HUES6 (cell line): ENCODE measurements at regions not wholly inside any gene's neighbourhood (a gene's known extent, or its start where the extent isn't known, plus 50 kb on each side); places are given as distances from the start of the nearest gene placed in this dataset.
"Not testable (repeated sequence)": the region's sequence is repeated elsewhere in the genome, so short reads cannot be mapped to it uniquely, and the experiment has no call there.

Experiments used
- H3K27ac ChIP-seq: 2 replicates; pipeline ENCODE4 v1.7.0; 2013; ENCODE audit warnings: low read depth, mild to moderate bottlenecking, low read length, inconsistent platforms
- H3K27me3 ChIP-seq: 2 replicates; pipeline ENCODE4 v1.6.1; 2013; ENCODE audit warnings: low read length; ENCODE audit not compliant: control insufficient read depth, insufficient read depth
- H3K36me3 ChIP-seq: 2 replicates; pipeline ENCODE4 v1.6.1; 2013; ENCODE audit warnings: low read length; ENCODE audit not compliant: control insufficient read depth, insufficient read depth
- H3K4me1 ChIP-seq: 2 replicates; pipeline ENCODE4 v1.6.1; 2013; ENCODE audit warnings: low read length; ENCODE audit not compliant: control insufficient read depth, insufficient read depth
- H3K4me3 ChIP-seq: 2 replicates; pipeline ENCODE4 v1.5.1; 2013; ENCODE audit warnings: low read depth, low read length
- H3K9ac ChIP-seq: one replicate; pipeline ENCODE4 v1.6.1; 2013; ENCODE audit warnings: mild to moderate bottlenecking, low read length
- H3K9me3 ChIP-seq: 2 replicates; pipeline ENCODE4 v1.6.1; 2013; ENCODE audit warnings: low read depth, low read length; ENCODE audit not compliant: control insufficient read depth, insufficient read depth

DNA sequence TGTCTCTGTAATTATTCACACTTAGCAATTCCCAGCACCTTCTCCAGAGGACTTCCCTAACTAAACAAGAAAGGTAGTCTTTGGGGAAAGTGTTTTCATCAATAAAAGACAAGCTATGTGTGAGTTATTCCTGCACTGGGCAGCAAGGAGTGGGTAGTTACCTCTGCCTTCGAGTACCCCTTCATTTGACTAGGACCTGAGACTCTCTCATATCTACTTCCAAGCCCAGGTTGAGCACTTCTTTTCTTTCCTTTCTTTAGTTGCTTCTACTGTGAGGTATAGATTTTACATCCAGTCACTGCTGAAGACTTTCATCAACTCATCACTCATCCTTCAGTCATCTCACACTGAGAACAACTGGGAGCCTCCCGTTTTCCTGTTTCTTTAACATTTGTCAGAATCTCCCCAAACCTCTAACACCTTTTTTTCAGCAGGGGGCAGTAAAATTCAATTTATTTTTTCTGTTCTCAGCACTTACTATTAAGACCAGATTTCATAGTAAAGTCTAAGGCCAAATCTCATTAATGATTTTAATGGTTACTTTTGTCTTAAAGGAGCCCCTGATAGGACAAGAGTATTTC lies 80.1 kb upstream of the PRSS1 start:
- H3K9ac ChIP-seq = no peak overlapping the region
- no peak overlapping the region for H3K27ac ChIP-seq
- H3K27me3 ChIP-seq = no peaks in the 10 kb centered on the region
- no peaks in the 10 kb centered on the region for H3K4me1 ChIP-seq
- H3K36me3 ChIP-seq = no peaks in the 10 kb centered on the region
- no peaks in the 10 kb centered on the region for H3K9me3 ChIP-seq
- H3K4me3 ChIP-seq = no peak overlapping the region

DNA sequence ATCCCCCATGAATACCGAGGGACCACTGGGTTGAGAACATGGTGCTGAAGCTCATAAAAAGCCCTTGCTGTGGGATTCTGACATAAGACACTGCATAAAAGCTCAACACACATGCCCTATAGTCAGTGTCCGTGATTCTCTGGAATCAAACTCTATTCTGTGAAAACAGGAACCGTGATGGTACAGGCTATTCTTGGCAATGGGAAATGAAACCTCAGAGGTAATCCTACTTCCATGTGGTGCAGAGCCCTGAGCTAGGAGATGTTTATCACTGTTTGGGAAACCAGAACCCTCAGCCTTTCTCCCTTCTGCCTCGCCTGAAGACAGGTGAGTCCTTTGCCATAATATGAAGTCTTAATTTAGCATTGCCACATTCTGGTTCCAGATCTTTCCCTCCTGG lies 80.8 kb upstream of the PRSS1 start:
- no peak overlapping the region for H3K4me3 ChIP-seq
- H3K9ac ChIP-seq = no peak overlapping the region
- H3K36me3 ChIP-seq = no peaks in the 10 kb centered on the region
- no peaks in the 10 kb centered on the region for H3K27me3 ChIP-seq
- H3K4me1 ChIP-seq = no peaks in the 10 kb centered on the region
- no peak overlapping the region for H3K27ac ChIP-seq
- H3K9me3 ChIP-seq = no peaks in the 10 kb centered on the region

DNA sequence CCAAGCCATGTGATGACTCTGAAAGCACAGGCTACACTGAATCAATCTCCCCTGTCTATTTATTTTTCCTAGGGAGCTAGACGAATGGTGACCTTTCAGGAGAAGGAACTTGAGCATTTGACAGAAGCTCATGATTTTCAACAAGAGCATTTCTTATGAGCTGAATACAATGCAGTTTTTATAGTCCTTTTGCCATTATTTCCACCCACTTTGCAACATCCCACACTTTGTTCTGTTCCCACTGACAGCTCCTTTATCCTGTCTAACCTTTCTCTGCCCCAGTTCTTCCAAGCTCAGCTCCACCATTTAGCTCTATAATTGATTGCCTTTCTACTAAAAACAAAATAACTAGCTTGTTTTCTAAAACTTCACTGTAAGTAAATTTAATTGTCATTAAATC lies 91.9 kb upstream of the PRSS1 start:
- Histone ChIP-seq H3K27me3 (no peaks in the 10 kb centered on the region), H3K9ac (no peak overlapping the region), H3K4me3 (no peak overlapping the region), H3K9me3 (no peaks in the 10 kb centered on the region), H3K36me3 (no peaks in the 10 kb centered on the region), H3K4me1 (no peaks in the 10 kb centered on the region), H3K27ac (no peak overlapping the region)

DNA sequence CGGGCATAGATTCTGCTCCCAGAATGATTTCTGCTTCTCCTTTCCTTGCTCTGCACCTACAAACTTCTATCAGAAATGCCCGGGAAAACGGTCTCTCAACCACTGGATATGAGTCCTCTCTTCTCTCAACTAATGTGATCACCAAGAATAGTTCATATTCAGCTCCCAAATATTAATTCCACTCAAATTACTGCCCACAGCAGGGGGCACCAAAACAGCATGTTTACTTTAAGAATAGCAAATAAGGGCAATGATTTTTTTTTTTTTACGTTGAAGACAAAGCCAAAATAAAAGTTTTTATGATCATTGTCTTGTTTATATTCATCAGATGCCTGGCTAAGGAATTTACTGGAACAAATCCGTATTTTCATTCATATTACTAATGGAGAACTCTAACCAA lies 94.9 kb upstream of the PRSS1 start:
- Histone ChIP-seq H3K27me3 (no peaks in the 10 kb centered on the region), H3K9me3 (no peaks in the 10 kb centered on the region)

DNA sequence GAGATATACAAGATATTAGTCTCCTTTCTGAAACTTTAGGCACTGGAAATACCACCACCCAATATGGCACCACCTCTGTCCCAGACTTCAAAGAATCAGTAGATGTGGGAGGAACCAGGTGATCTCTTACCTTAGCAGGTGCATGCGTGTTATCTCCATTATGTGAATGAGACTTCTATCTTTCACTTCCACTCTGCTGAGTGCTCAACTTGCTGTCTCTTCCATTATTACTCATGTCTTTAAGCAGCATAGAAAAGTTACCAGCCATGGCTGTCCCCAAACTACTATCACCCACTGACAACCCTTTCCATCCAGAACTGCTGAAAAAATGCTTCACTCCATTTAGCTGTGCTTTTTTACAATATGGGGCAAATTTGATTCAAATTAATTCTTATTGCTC lies 101.5 kb upstream of the PRSS1 start:
- peaks cover 4% of the 10 kb centered on the region; the same call in 1 of the 2 replicates for H3K27me3 ChIP-seq
- no peak overlapping the region for H3K4me3 ChIP-seq
- no peaks in the 10 kb centered on the region for H3K9me3 ChIP-seq
- H3K27ac ChIP-seq = no peak overlapping the region
- no peaks in the 10 kb centered on the region for H3K4me1 ChIP-seq
- H3K9ac ChIP-seq = no peak overlapping the region
- no peaks in the 10 kb centered on the region for H3K36me3 ChIP-seq

More for the DNA sequence above, 94.9 kb upstream of the PRSS1 start:
- no peaks in the 10 kb centered on the region for H3K36me3 ChIP-seq
- no peak overlapping the region for H3K27ac ChIP-seq
- no peak overlapping the region for H3K9ac ChIP-seq
- no peak overlapping the region for H3K4me3 ChIP-seq
- no peaks in the 10 kb centered on the region for H3K4me1 ChIP-seq

DNA sequence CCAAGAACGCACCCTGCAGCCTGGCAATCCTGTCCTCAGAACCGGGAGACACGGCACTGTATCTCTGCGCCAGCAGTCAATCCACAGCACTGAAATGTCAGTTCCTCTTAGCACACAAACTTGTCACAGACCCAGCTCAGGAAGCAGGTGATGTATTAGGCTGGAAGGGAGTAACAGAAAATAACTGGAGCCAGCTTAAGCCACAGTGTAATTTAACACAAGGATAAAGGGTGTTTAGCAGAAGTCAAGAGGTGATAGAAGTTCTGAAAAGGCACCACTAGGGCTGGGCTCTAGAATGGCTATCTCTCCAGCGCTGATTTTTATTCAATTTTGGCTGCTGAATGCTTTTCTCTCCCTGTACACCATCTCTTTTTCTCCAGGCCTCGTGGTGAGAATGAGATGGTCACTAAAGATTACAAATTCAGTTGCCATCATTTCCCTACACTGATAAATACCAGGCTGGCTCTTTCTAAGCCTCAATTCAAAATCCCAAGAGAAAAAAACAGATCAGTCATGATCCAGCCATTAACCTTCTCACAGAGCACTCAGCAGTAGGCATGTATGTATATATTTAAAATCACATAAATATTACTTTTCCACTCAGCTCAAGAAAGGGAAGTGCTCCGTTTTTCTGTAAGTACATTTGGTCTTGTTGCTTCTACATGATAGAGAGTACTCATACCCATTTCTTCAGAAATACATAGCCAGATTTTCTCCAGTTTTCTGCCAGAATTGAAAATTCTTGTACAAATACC lies 102.7 kb upstream of the PRSS1 start:
- H3K9ac ChIP-seq = no peak overlapping the region
- H3K27ac ChIP-seq = no peak overlapping the region
- no peaks in the 10 kb centered on the region for H3K9me3 ChIP-seq
- H3K27me3 ChIP-seq = peaks cover 4% of the 10 kb centered on the region; the same call in 1 of the 2 replicates
- H3K4me3 ChIP-seq = no peak overlapping the region
- no peaks in the 10 kb centered on the region for H3K36me3 ChIP-seq
- H3K4me1 ChIP-seq = no peaks in the 10 kb centered on the region

DNA sequence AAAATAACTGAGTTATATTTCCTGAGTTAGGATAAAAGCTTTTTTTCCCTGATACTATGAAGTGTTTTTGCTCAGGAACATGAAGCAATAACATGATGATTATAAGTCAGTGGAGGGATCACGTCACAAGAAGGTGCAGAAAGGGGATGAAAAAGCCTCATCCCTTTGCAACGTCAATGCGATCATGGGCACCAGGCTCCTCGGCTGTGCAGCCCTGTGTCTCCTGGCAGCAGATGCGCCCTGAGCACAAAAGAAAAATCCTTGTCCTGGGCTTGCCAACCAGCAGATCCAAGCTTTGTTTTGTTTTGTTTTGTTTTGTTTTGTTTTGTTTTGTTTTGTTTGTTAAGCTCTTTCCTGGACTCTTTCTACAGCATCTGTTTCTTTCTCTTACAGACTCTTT lies 103.5 kb upstream of the PRSS1 start:
- Histone ChIP-seq H3K9me3 (no peaks in the 10 kb centered on the region), H3K4me3 (no peak overlapping the region), H3K27ac (no peak overlapping the region), H3K36me3 (no peaks in the 10 kb centered on the region), H3K27me3 (peaks cover 4% of the 10 kb centered on the region; the same call in 1 of the 2 replicates), H3K9ac (no peak overlapping the region), H3K4me1 (no peaks in the 10 kb centered on the region)

DNA sequence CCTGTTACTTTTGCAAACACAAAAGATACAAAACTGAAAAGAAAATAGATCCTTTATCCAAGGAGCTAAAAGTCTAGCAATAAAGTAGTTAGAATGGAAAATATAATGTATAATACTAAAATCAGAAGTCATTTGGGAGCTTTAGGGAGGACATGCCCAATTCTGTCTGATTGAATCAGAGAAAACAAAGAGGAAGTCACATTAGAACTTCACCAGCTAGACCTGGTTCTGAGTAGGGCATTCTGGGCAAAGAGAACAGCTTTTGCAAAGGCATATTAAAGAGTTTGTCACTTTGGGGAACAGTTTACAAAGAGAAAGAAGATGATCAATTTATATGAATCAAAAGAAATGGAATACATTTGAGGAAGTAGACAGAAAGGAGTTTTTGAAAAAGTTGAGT lies 107.0 kb upstream of the PRSS1 start:
- Histone ChIP-seq H3K27ac (no peak overlapping the region), H3K4me3 (no peak overlapping the region), H3K27me3 (peaks cover 4% of the 10 kb centered on the region; the same call in 1 of the 2 replicates), H3K36me3 (no peaks in the 10 kb centered on the region), H3K4me1 (no peaks in the 10 kb centered on the region), H3K9me3 (no peaks in the 10 kb centered on the region), H3K9ac (no peak overlapping the region)

DNA sequence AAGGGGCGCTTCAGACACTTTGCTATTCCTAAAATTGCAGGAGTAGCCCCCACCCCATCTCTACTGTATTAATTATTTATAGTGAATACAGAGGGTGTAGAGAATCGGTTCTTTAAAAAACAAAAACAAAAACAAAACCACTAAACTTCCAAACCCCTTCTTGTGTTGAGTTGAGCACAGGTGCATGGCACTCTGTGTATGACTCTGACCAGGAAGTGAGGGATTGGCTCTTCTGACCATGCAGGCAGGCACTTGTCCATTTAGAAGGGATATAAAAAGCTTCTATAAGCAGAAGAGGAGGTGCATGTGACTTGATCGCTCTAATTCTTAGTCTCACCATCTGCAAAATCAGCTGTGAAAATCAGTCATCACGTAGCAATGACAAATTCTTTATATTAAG lies 108.0 kb upstream of the PRSS1 start:
- not testable (repeated sequence) for H3K36me3 ChIP-seq, H3K4me3 ChIP-seq, H3K4me1 ChIP-seq, H3K27me3 ChIP-seq, H3K9ac ChIP-seq, H3K9me3 ChIP-seq, H3K27ac ChIP-seq

DNA sequence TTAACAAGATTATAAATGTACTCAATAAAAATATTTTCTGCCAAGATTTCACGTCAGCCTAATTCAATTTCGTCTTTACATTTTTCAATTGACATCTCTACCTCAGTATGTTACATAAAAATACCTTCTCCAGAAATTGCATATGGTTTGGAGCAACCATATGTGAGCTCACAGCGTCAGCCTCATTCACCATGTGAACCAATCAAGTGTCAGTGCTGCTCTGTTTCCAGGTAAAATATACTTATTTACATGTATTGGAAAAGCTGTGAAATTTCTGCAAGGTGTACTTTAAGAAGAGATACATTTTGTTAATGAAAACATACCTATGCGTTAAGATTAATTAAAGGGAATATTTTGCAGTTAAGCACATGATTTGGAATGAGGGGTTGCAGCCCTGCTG lies 110.7 kb upstream of the PRSS1 start:
- H3K27me3 ChIP-seq = no peaks in the 10 kb centered on the region; the same call in 1 of the 2 replicates
- no peaks in the 10 kb centered on the region for H3K36me3 ChIP-seq

DNA sequence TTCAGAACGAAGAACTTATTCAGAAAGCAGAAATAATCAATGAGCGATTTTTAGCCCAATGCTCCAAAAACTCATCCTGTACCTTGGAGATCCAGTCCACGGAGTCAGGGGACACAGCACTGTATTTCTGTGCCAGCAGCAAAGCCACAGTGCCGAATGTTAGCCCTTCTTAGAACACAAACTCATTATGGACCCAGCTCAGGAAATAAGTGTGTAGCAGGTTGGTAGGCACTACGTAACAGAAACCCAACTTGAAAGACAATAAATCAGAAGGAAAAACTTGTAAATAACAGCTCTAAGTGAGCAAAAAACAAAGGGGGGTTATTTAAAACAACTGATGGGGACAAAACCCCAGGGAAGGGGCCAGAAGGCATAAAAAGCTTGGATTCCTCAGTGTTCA lies 112.0 kb upstream of the PRSS1 start:
- no peaks in the 10 kb centered on the region for H3K4me1 ChIP-seq
- no peak overlapping the region for H3K4me3 ChIP-seq
- H3K36me3 ChIP-seq = no peaks in the 10 kb centered on the region
- peaks cover 2% of the 10 kb centered on the region; the same call in 1 of the 2 replicates for H3K27me3 ChIP-seq
- H3K27ac ChIP-seq = no peak overlapping the region
- H3K9me3 ChIP-seq = peaks cover 1% of the 10 kb centered on the region; the same call in 1 of the 2 replicates
- no peak overlapping the region for H3K9ac ChIP-seq

More for the DNA sequence above, 110.7 kb upstream of the PRSS1 start:
- no peak overlapping the region for H3K4me3 ChIP-seq
- H3K27ac ChIP-seq = no peak overlapping the region
- no peak overlapping the region for H3K9ac ChIP-seq
- H3K9me3 ChIP-seq = no peaks in the 10 kb centered on the region
- H3K4me1 ChIP-seq = no peaks in the 10 kb centered on the region
